ENCODE measurements at regions not wholly inside any gene's neighbourhood (a gene's known extent, or its start where the extent isn't known, plus 50 kb on each side); places are given as distances from the start of the nearest gene placed in this dataset.

DNA sequence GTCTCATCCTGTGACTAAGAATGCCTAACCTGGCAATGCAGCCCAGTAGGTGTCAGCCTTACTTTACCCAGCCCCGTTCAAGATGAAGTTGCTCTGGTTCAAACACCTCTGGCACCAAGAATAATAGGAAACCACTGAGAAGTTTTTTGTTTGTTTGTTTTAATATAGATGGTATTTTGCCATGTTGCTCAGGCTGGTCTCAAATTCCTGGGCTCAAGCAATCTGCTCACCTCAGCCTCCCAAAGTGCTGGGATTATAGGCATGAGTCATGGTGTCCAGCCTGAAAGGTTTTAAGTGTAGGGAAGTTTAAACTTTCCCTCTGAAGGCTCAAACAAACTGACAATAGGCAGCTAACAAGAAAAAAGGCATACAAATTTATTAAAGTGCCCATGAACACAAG, 51.2 kb upstream of the ABCC4 start:
- Histone ChIP-seq H3K4me3 (ENCODE audit: low read length in 2 of 2) (no peak overlapping the region), H3K36me3 (ENCODE audit: control insufficient read depth in 1 of 2, insufficient read depth in 2 of 2, low read length in 1 of 2) (no peaks in the 10 kb centered on the region), H3K27me3 (ENCODE audit: control insufficient read depth in 1 of 2, insufficient read depth in 2 of 2, low read length in 1 of 2) (no peaks in the 10 kb centered on the region), H3K27ac (ENCODE audit: low read depth in 1 of 2, low read length in 2 of 2) (no peak overlapping the region), H3K4me1 (ENCODE audit: control insufficient read depth in 1 of 2, insufficient read depth in 2 of 2, low read length in 2 of 2) (no peaks in the 10 kb centered on the region), H3K9me3 (ENCODE audit: control insufficient read depth, low read length) (peaks cover under 1% of the 10 kb centered on the region)
- WGBS, 2 donors, result 74 to 77% methylated on average over 1 of the region's 1 CpG
- intact Hi-C loops (cut with DNase I), result no loop called here
- no peak for DNase-seq
- ATAC-seq (ENCODE audit: low FRiP score), result no peak

DNA sequence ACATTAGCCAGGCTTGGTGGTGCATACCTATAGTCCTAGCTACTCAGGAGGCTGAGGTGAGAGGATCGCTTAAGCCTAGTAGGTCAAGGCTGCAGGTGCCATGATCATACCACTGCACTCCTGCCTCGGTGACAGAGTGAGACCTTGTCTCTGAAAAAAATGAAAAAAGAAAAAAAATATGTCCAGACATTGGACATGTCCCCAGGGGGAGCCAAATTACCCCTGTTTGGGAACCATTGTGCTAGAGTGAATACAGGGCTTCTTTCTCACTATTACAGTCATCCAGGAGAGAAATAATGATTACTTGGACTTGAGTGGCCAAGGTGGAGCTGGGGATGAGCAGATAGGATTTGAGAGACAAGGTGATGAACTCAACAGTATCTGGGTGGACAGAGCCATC, 52.9 kb upstream of the ABCC4 start:
- no peaks in the 10 kb centered on the region for H3K4me1 ChIP-seq (ENCODE audit: control insufficient read depth in 1 of 2, insufficient read depth in 2 of 2, low read length in 2 of 2)
- DNase-seq (no peak), ATAC-seq (ENCODE audit: low FRiP score) (no peak)
- no peaks in the 10 kb centered on the region for H3K36me3 ChIP-seq (ENCODE audit: control insufficient read depth in 1 of 2, insufficient read depth in 2 of 2, low read length in 1 of 2)
- no peak overlapping the region for H3K27ac ChIP-seq (ENCODE audit: low read depth in 1 of 2, low read length in 2 of 2)
- H3K9me3 ChIP-seq (ENCODE audit: control insufficient read depth, low read length), result peaks cover 2% of the 10 kb centered on the region
- H3K4me3 ChIP-seq (ENCODE audit: low read length in 2 of 2), result no peak overlapping the region
- 68 to 89% methylated on average over 2 of the region's 2 CpGs for WGBS, 2 donors
- peaks cover 0 to 1% of the 10 kb centered on the region in 2 donors for H3K27me3 ChIP-seq (ENCODE audit: control insufficient read depth in 1 of 2, insufficient read depth in 2 of 2, low read length in 1 of 2)
- intact Hi-C loops (cut with DNase I), result no loop called here

DNA sequence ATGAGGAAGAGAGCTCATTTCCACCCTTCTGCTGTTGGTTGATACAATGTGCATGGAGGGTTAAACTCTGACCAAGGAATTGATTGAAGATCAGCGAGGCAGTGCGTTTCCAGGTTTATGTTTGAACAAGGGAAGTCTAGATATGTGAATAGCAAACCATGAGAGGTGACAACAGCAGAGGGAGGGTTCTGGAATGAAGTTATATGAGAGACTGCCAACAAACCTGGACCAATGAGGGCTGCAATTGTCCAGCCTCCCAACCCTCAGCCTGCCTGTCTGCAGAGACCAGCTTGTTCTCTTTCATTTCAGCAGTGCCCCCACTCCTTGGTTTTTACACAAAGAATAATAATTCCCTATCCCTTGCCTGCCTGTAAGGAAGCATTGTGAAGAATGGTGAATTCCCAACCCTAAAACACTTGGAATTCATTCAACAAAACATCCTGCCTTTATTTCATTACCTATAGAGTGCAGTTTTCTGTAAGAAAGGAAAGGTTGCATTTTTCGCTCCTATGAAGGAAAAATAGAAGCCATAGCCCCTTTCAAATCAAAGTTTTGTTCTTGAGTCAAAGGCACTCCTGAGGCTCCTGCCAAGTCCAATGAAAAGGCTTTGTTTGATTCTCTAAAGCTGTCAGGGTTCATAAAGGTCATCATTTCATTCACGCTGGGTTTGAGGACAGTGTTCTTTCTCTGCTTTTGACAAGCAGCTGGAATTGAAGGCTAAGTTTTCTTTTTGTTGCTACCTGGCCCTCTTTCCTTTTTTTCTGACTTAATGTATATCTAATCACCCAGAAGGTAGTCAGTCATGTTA, 53.6 kb upstream of the ABCC4 start:
- Histone ChIP-seq H3K27ac (ENCODE audit: low read depth in 1 of 2, low read length in 2 of 2) (no peak overlapping the region), H3K4me3 (ENCODE audit: low read length in 2 of 2) (no peak overlapping the region), H3K36me3 (ENCODE audit: control insufficient read depth in 1 of 2, insufficient read depth in 2 of 2, low read length in 1 of 2) (no peaks in the 10 kb centered on the region), H3K27me3 (ENCODE audit: control insufficient read depth in 1 of 2, insufficient read depth in 2 of 2, low read length in 1 of 2) (peaks cover 0 to 1% of the 10 kb centered on the region in 2 donors), H3K9me3 (ENCODE audit: control insufficient read depth, low read length) (peaks cover 2% of the 10 kb centered on the region), H3K4me1 (ENCODE audit: control insufficient read depth in 1 of 2, insufficient read depth in 2 of 2, low read length in 2 of 2) (no peaks in the 10 kb centered on the region)
- intact Hi-C loops (cut with DNase I), result no loop called here
- 30 to 39% methylated on average over 4 of the region's 4 CpGs for WGBS, 2 donors
- no peak for DNase-seq
- ATAC-seq (ENCODE audit: low FRiP score), result no peak

DNA sequence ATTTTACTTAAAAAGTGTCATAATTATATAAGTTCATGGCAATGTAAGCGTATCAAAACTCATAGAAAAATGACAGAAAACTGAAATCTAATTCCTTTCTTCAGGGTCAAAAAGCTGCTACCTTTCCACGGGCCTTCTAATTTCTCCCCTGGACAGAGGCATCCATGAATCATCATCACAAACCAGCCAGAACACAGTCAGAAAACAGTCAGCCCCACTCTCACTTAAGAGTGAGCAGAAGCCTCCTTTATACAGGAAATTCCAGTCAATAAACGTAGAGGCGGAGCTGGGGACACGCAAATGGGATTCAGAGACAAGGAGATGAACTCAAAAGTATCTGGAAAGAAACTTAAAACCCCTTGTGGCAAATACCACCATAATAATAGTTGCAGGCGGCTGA, 54.2 kb upstream of the ABCC4 start:
- 48 to 53% methylated on average over 6 of the region's 6 CpGs for WGBS, 2 donors
- DNase-seq (no peak), ATAC-seq (ENCODE audit: low FRiP score) (no peak)
- H3K27me3 ChIP-seq (ENCODE audit: control insufficient read depth in 1 of 2, insufficient read depth in 2 of 2, low read length in 1 of 2), result peaks cover 0 to 1% of the 10 kb centered on the region in 2 donors
- intact Hi-C loops (cut with DNase I), result no loop called here
- H3K27ac ChIP-seq (ENCODE audit: low read depth in 1 of 2, low read length in 2 of 2), result no peak overlapping the region
- no peaks in the 10 kb centered on the region for H3K36me3 ChIP-seq (ENCODE audit: control insufficient read depth in 1 of 2, insufficient read depth in 2 of 2, low read length in 1 of 2)
- no peaks in the 10 kb centered on the region for H3K4me1 ChIP-seq (ENCODE audit: control insufficient read depth in 1 of 2, insufficient read depth in 2 of 2, low read length in 2 of 2)
- H3K9me3 ChIP-seq (ENCODE audit: control insufficient read depth, low read length), result peaks cover 2% of the 10 kb centered on the region
- no peak overlapping the region for H3K4me3 ChIP-seq (ENCODE audit: low read length in 2 of 2)

DNA sequence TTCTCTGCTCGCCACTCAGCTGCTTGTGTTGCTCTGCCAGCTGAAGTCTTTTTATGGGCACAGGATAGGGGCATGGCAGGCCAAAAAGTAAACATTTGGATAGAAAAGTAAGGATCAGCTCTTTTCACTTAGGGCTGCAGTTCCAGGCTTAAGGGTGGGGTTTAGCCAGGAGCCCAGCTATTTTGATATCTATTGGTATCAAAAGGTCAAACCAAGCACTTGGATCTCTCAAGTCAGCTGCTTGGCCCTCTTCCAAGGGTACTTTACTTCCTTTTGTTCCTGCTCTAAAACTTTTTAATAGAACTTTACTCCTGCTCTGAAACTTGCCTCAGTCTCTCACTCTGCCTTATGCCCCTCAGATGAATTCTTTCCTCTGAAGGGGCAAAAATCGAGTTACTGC, 55.7 kb upstream of the ABCC4 start:
- peaks cover 0 to 3% of the 10 kb centered on the region in 2 donors for H3K27me3 ChIP-seq (ENCODE audit: control insufficient read depth in 1 of 2, insufficient read depth in 2 of 2, low read length in 1 of 2)
- DNase-seq, result no peak
- H3K4me1 ChIP-seq (ENCODE audit: control insufficient read depth in 1 of 2, insufficient read depth in 2 of 2, low read length in 2 of 2), result no peaks in the 10 kb centered on the region
- intact Hi-C loops (cut with DNase I), result no loop called here
- 77 to 82% methylated on average over 2 of the region's 2 CpGs for WGBS, 2 donors
- no peak overlapping the region for H3K4me3 ChIP-seq (ENCODE audit: low read length in 2 of 2)
- no peaks in the 10 kb centered on the region for H3K36me3 ChIP-seq (ENCODE audit: control insufficient read depth in 1 of 2, insufficient read depth in 2 of 2, low read length in 1 of 2)
- ATAC-seq (ENCODE audit: low FRiP score), result no peak
- H3K9me3 ChIP-seq (ENCODE audit: control insufficient read depth, low read length), result peaks cover 2% of the 10 kb centered on the region
- no peak overlapping the region for H3K27ac ChIP-seq (ENCODE audit: low read depth in 1 of 2, low read length in 2 of 2)

DNA sequence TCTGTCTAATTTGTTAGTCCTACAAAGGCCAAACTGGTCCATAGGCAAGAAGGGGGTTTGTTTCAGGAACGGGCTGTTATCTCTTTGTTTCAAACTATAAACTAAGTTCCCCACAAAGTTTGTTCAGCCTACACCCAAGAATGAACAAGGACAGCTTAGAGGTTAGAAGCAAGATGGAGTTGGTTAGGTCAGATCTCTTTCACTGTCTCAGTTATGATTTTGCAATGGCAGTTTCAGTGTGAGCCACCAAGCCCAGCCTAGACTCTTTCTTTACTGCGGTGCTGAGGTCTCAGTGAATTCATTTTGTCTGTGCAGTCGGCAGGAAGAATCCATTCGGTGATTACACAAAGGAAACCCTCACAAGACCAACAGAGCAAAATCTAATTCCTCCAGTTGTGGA, 56.6 kb upstream of the ABCC4 start:
- intact Hi-C loops (cut with DNase I), result no loop called here
- ATAC-seq (ENCODE audit: low FRiP score) (no peak), DNase-seq (no peak)
- H3K27me3 ChIP-seq (ENCODE audit: control insufficient read depth in 1 of 2, insufficient read depth in 2 of 2, low read length in 1 of 2), result peaks cover 0 to 4% of the 10 kb centered on the region in 2 donors
- 70 to 74% methylated on average over 4 of the region's 4 CpGs for WGBS, 2 donors
- H3K4me1 ChIP-seq (ENCODE audit: control insufficient read depth in 1 of 2, insufficient read depth in 2 of 2, low read length in 2 of 2), result no peaks in the 10 kb centered on the region
- H3K27ac ChIP-seq (ENCODE audit: low read depth in 1 of 2, low read length in 2 of 2), result no peak overlapping the region
- H3K9me3 ChIP-seq (ENCODE audit: control insufficient read depth, low read length), result peaks cover 2% of the 10 kb centered on the region
- H3K4me3 ChIP-seq (ENCODE audit: low read length in 2 of 2), result no peak overlapping the region
- H3K36me3 ChIP-seq (ENCODE audit: control insufficient read depth in 1 of 2, insufficient read depth in 2 of 2, low read length in 1 of 2), result no peaks in the 10 kb centered on the region

DNA sequence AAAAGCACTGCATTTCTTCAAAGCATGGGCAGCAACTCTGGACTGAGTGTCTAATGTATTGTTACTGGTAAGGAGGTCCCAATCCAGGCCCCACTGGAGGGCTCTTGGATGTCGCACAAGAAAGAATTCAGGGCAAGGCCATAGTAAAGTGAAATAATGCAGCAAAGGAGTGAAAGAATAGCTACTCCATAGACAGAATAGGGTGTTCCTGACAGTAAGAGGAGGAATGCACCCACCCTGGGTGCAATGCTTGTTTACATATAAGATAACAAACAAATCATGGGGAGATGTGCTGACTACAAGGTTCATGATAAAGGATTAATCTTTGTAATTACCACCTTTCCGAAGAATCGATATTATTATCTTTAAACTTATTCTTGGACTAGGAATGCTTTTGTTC, 58.8 kb upstream of the ABCC4 start:
- H3K36me3 ChIP-seq (ENCODE audit: control insufficient read depth in 1 of 2, insufficient read depth in 2 of 2, low read length in 1 of 2), result no peaks in the 10 kb centered on the region
- ATAC-seq (ENCODE audit: low FRiP score) (no peak), DNase-seq (no peak)
- H3K9me3 ChIP-seq (ENCODE audit: control insufficient read depth, low read length), result peaks cover 6% of the 10 kb centered on the region
- no peak overlapping the region for H3K27ac ChIP-seq (ENCODE audit: low read depth in 1 of 2, low read length in 2 of 2)
- WGBS, 2 donors, result 89 to 91% methylated on average over 3 of the region's 3 CpGs
- intact Hi-C loops (cut with DNase I), result no loop called here
- no peaks in the 10 kb centered on the region for H3K4me1 ChIP-seq (ENCODE audit: control insufficient read depth in 1 of 2, insufficient read depth in 2 of 2, low read length in 2 of 2)
- peaks cover 0 to 4% of the 10 kb centered on the region in 2 donors for H3K27me3 ChIP-seq (ENCODE audit: control insufficient read depth in 1 of 2, insufficient read depth in 2 of 2, low read length in 1 of 2)
- no peak overlapping the region for H3K4me3 ChIP-seq (ENCODE audit: low read length in 2 of 2)

DNA sequence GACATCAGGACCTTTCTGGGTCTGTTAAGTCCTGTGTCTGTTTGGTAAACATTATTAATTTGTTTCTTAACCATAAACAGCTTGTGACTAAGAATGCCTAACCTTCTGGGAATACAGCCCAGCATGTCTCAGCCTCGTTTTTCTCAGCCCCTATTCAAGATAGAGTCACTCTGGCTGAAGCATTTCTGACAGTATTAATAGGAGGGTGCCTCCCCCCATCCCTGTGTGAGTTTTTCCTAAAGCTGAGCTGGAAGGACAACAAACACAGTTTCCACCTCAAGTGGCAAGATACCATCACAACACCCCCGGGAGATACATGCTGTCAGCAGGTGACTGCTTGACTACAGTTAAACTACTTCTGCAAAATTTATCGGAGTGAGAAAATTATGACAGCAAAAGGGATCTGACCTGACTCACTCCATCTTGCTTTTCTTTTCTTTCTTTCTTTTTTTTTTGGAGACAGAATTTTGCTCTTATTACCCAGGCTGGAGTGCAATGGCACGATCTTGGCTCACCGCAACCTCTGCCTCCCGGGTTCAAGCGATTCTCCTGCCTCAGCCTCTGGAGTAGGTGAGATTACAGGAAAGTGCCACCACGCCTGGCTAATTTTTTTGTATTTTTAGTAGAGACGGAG, 59.3 kb upstream of the ABCC4 start:
- ATAC-seq (ENCODE audit: low FRiP score), result no peak
- Histone ChIP-seq H3K4me3 (ENCODE audit: low read length in 2 of 2) (no peak overlapping the region), H3K27me3 (ENCODE audit: control insufficient read depth in 1 of 2, insufficient read depth in 2 of 2, low read length in 1 of 2) (peaks cover 0 to 4% of the 10 kb centered on the region in 2 donors), H3K4me1 (ENCODE audit: control insufficient read depth in 1 of 2, insufficient read depth in 2 of 2, low read length in 2 of 2) (no peaks in the 10 kb centered on the region), H3K9me3 (ENCODE audit: control insufficient read depth, low read length) (peaks cover 6% of the 10 kb centered on the region), H3K36me3 (ENCODE audit: control insufficient read depth in 1 of 2, insufficient read depth in 2 of 2, low read length in 1 of 2) (no peaks in the 10 kb centered on the region), H3K27ac (ENCODE audit: low read depth in 1 of 2, low read length in 2 of 2) (no peak overlapping the region)
- WGBS, 2 donors, result 77 to 78% methylated on average over 9 of the region's 9 CpGs
- no peak for DNase-seq
- intact Hi-C loops (cut with DNase I), result no loop called here

DNA sequence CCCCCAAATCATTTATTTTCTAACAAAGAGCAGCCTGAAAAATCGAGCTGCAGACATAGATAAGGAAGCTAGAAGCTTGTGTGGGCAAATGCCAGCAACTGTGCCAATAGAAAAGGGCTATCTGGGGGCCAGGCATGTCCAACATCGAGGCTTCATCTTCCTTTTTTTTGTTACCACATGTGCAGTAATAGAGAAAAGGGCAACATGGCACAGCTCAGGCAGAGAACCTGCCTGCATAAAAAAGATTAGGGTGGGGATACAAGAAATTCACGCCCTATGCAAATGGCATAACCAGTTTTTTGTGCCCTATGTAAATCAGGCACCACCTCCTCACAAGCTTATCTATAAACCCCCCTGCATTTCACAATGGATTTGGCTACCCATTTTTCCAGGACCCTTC, 60.4 kb upstream of the ABCC4 start:
- Histone ChIP-seq H3K9me3 (ENCODE audit: control insufficient read depth, low read length) (peaks cover 6% of the 10 kb centered on the region), H3K27ac (ENCODE audit: low read depth in 1 of 2, low read length in 2 of 2) (no peak overlapping the region), H3K36me3 (ENCODE audit: control insufficient read depth in 1 of 2, insufficient read depth in 2 of 2, low read length in 1 of 2) (no peaks in the 10 kb centered on the region), H3K4me3 (ENCODE audit: low read length in 2 of 2) (no peak overlapping the region), H3K27me3 (ENCODE audit: control insufficient read depth in 1 of 2, insufficient read depth in 2 of 2, low read length in 1 of 2) (peaks cover 0 to 4% of the 10 kb centered on the region in 2 donors), H3K4me1 (ENCODE audit: control insufficient read depth in 1 of 2, insufficient read depth in 2 of 2, low read length in 2 of 2) (no peaks in the 10 kb centered on the region)
- intact Hi-C loops (cut with DNase I), result no loop called here
- no peak for ATAC-seq (ENCODE audit: low FRiP score)
- 51 to 55% methylated on average over 3 of the region's 3 CpGs for WGBS, 2 donors
- no peak for DNase-seq

All from aorta (tissue), 5 donors.